HL-60 (cell line): ENCODE measurements at regions not wholly inside any gene's neighbourhood (a gene's known extent, or its start where the extent isn't known, plus 50 kb on each side); places are given as distances from the start of the nearest gene placed in this dataset.

Source experiments
- DNase-seq, 2 experiments: peaks; one replicate each; pipeline ENCODE4 v3.0.0-alpha.2; 2010 to 2020; ENCODE audit warnings: low read depth in 1 of 2, low spot score in 1 of 2
- H3K27ac ChIP-seq: fragments of 250-450 bp; sonication (Bioruptor Pico); replicated peaks from 2 replicates; pipeline ENCODE4 v1.5.1; 2020; ENCODE audit warnings: mild to moderate bottlenecking, moderate library complexity
- H3K27me3 ChIP-seq: fragments of 250-450 bp; sonication (Bioruptor Pico); 2 replicates; pipeline ENCODE4 v1.5.1; 2021; ENCODE audit warnings: mild to moderate bottlenecking, moderate library complexity; ENCODE audit not compliant: insufficient read depth, poor library complexity, severe bottlenecking
- H3K4me3 ChIP-seq: replicated peaks from 2 replicates; pipeline ENCODE4 v1.5.1; 2011; ENCODE audit warnings: mild to moderate bottlenecking, control low read depth, low read length; ENCODE audit not compliant: insufficient read depth
- CTCF ChIP-seq: IDR thresholded peaks from one replicate; pipeline ENCODE4 v1.5.1; 2011; ENCODE audit warnings: low read length, control low read depth, inconsistent platforms; ENCODE audit not compliant: insufficient read depth
- GABPA ChIP-seq: IDR thresholded peaks from 2 replicates; pipeline ENCODE4 v1.6.1; 2012; ENCODE audit warnings: low read depth
- POLR2AphosphoS5 ChIP-seq: IDR thresholded peaks from 2 replicates; pipeline ENCODE4 v1.6.1; 2012; ENCODE audit warnings: low read depth
- REST ChIP-seq: IDR thresholded peaks from 2 replicates; pipeline ENCODE4 v1.6.1; 2012; ENCODE audit warnings: low read depth; ENCODE audit not compliant: insufficient replicate concordance
- SPI1 ChIP-seq: IDR thresholded peaks from 2 replicates; pipeline ENCODE4 v1.6.1; 2012; ENCODE audit warnings: low read depth, mild to moderate bottlenecking, borderline replicate concordance

- Histone ChIP-seq H3K4me3 (no peak overlapping the region), H3K27ac (no peak overlapping the region), H3K27me3 (no peaks in the 10 kb centered on the region)
- DNase-seq = no peak
- TF ChIP-seq CTCF (no peak), SPI1 (no peak), GABPA (no peak), POLR2AphosphoS5 (no peak), REST (no peak)
These were observed 135.0 kb downstream of the HSD17B3 start for GRCh38 chr9:96167011-96167410.

- TF ChIP-seq POLR2AphosphoS5 = no peak
- no peak for TF ChIP-seq SPI1
- no peak for TF ChIP-seq GABPA
- TF ChIP-seq CTCF = no peak
- TF ChIP-seq REST = no peak
These were observed 137.7 kb downstream of the HSD17B3 start for GRCh38 chr9:96164268-96164683.

GRCh38 chr9:96163712-96164111, 138.3 kb downstream of the HSD17B3 start:
- H3K27me3 ChIP-seq = no peaks in the 10 kb centered on the region
- DNase-seq = peak; percentile 62 to 89
- H3K27ac ChIP-seq = peak overlapping the region; percentile 47
- peak; percentile 56; the same call in 1 of the 2 replicates for TF ChIP-seq POLR2AphosphoS5
- TF ChIP-seq REST = no peak
- TF ChIP-seq CTCF = no peak
- TF ChIP-seq SPI1 = no peak
- TF ChIP-seq GABPA = no peak
- H3K4me3 ChIP-seq = no peak overlapping the region

More at GRCh38 chr9:96164268-96164683, 137.7 kb downstream of the HSD17B3 start:
- DNase-seq = no peak
- no peak overlapping the region for H3K4me3 ChIP-seq
- H3K27ac ChIP-seq = peak overlapping the region; percentile 47
- no peaks in the 10 kb centered on the region for H3K27me3 ChIP-seq
